Prostate gland (tissue), 2 donors: ENCODE measurements at regions not wholly inside any gene's neighbourhood (a gene's known extent, or its start where the extent isn't known, plus 50 kb on each side); places are given as distances from the start of the nearest gene placed in this dataset.

Experiments used
- DNase-seq: peaks from one replicate; pipeline ENCODE4 v3.0.0-alpha.2; 2019; ENCODE audit warnings: low spot score
- H3K27ac ChIP-seq, 2 donors: fragments of 200-600 bp; sonication (generic); 2 replicates each; pipeline ENCODE4 v1.5.1; 2017 to 2019
- H3K27me3 ChIP-seq: fragments of 200-600 bp; sonication (generic); replicated peaks from 2 replicates; pipeline ENCODE4 v1.5.1; 2019; ENCODE audit not compliant: insufficient read depth
- H3K36me3 ChIP-seq, 2 donors: fragments of 200-600 bp; sonication (generic); 1 replicate in 1 of 2; 2 replicates in 1 of 2; pipeline versions ENCODE4 v1.5.1 to v1.8.1; 2017 to 2019
- H3K4me1 ChIP-seq: fragments of 200-600 bp; sonication (generic); replicated peaks from 2 replicates; pipeline ENCODE4 v1.5.1; 2019
- H3K4me3 ChIP-seq, 2 donors: fragments of 200-600 bp; sonication (generic); 2 replicates each; pipeline ENCODE4 v1.5.1; 2017 to 2019
- H3K9me3 ChIP-seq: fragments of 200-600 bp; sonication (generic); 2 replicates; pipeline ENCODE4 v1.5.1; 2017
- CTCF ChIP-seq, 4 experiments: fragments of 200-600 bp in 2 of 4; fragments of 450-650 bp in 2 of 4; sonication (generic) in 2 of 4; IDR thresholded peaks; 1 replicate in 3 of 4; 2 replicates in 1 of 4; pipeline ENCODE4 v1.5.1; 2016 to 2019; ENCODE audit warnings: antibody characterized with exemption in 4 of 4, mild to moderate bottlenecking in 2 of 4, moderate library complexity in 2 of 4
- POLR2A ChIP-seq: fragments of 450-650 bp; IDR thresholded peaks from one replicate; pipeline ENCODE4 v1.6.1; 2016; ENCODE audit warnings: antibody characterized with exemption, mild to moderate bottlenecking
- POLR2AphosphoS5 ChIP-seq: sonication (generic); formaldehyde crosslinking; IDR thresholded peaks from one replicate; pipeline ENCODE4 v1.6.1; 2017; ENCODE audit warnings: antibody characterized with exemption
- WGBS: methylation state at CpG from one replicate; pipeline ENCODE4 v1.1.5; 2018; 5-methylcytosine and 5-hydroxymethylcytosine counted together
- intact Hi-C: fragments of 100-400 bp; cut with DNase I; formaldehyde crosslinking; loops from one replicate; pipeline ENCODE4 v1.14.2; 2022

- 79% methylated on average over 5 of the region's 5 CpGs for WGBS
- Histone ChIP-seq H3K9me3 (no peaks in the 10 kb centered on the region), H3K4me3 (no peak overlapping the region), H3K27me3 (no peaks in the 10 kb centered on the region), H3K27ac (no peak overlapping the region), H3K4me1 (no peaks in the 10 kb centered on the region), H3K36me3 (no peaks in the 10 kb centered on the region)
- no peak for TF ChIP-seq POLR2AphosphoS5
- TF ChIP-seq POLR2A: no peak
- TF ChIP-seq CTCF (IDR thresholded peaks at IDR 0.05): no peak
- DNase-seq: no peak
- intact Hi-C loops: no loop called here
These were observed 207.5 kb downstream of the CTTN start for GRCh38 chr11:70605846-70606245.

- H3K36me3 ChIP-seq: no peaks in the 10 kb centered on the region
- H3K27ac ChIP-seq: no peak overlapping the region
- intact Hi-C loops: no loop called here
- no peak for DNase-seq
- H3K4me1 ChIP-seq: no peaks in the 10 kb centered on the region
- TF ChIP-seq POLR2A: no peak
- no peak for TF ChIP-seq CTCF (IDR thresholded peaks at IDR 0.05)
- no peak for TF ChIP-seq POLR2AphosphoS5
- no peaks in the 10 kb centered on the region for H3K27me3 ChIP-seq
- no peaks in the 10 kb centered on the region for H3K9me3 ChIP-seq
- 92% methylated on average over 12 of the region's 12 CpGs for WGBS
- no peak overlapping the region for H3K4me3 ChIP-seq
These were observed 208.1 kb downstream of the CTTN start for GRCh38 chr11:70606248-70606950.

GRCh38 chr11:70606951-70607330 lies 208.6 kb downstream of the CTTN start:
- Histone ChIP-seq H3K9me3 (no peaks in the 10 kb centered on the region), H3K4me1 (no peaks in the 10 kb centered on the region), H3K27me3 (no peaks in the 10 kb centered on the region), H3K27ac (no peak overlapping the region), H3K36me3 (no peaks in the 10 kb centered on the region), H3K4me3 (no peak overlapping the region)
- WGBS: 89% methylated on average over 10 of the region's 10 CpGs
- no peak for DNase-seq
- intact Hi-C loops: no loop called here
- TF ChIP-seq POLR2AphosphoS5 (no peak), POLR2A (no peak), CTCF (IDR thresholded peaks at IDR 0.05) (no peak)

- Histone ChIP-seq H3K9me3 (no peaks in the 10 kb centered on the region), H3K4me3 (no peak overlapping the region), H3K27ac (no peak overlapping the region), H3K36me3 (no peaks in the 10 kb centered on the region), H3K27me3 (no peaks in the 10 kb centered on the region), H3K4me1 (no peaks in the 10 kb centered on the region)
- no peak for DNase-seq
- no peak for TF ChIP-seq POLR2A
- TF ChIP-seq POLR2AphosphoS5: no peak
- no peak for TF ChIP-seq CTCF (IDR thresholded peaks at IDR 0.05)
- WGBS: 82% methylated on average over 6 of the region's 6 CpGs
- intact Hi-C loops: no loop called here
These were observed 209.2 kb downstream of the CTTN start for GRCh38 chr11:70607561-70607960.
